Stomach smooth muscle (tissue), 2 donors: ENCODE measurements at regions not wholly inside any gene's neighbourhood (a gene's known extent, or its start where the extent isn't known, plus 50 kb on each side); places are given as distances from the start of the nearest gene placed in this dataset.

Experiments used
- H3K27ac ChIP-seq: one replicate; pipeline ENCODE4 v1.7.0; 2013; ENCODE audit warnings: mild to moderate bottlenecking, low read length, inconsistent platforms
- H3K27me3 ChIP-seq, 2 donors: one replicate each; pipeline ENCODE4 v1.7.0; 2013; ENCODE audit warnings: low read length in 2 of 2; ENCODE audit not compliant: insufficient read depth in 2 of 2, control insufficient read depth in 1 of 2
- H3K36me3 ChIP-seq, 2 donors: one replicate each; pipeline ENCODE4 v1.7.0; 2013; ENCODE audit warnings: low read length in 2 of 2; ENCODE audit not compliant: control insufficient read depth in 2 of 2, insufficient read depth in 2 of 2
- H3K4me1 ChIP-seq: one replicate; pipeline ENCODE4 v1.7.0; 2013; ENCODE audit warnings: low read length; ENCODE audit not compliant: control insufficient read depth, insufficient read depth
- H3K4me3 ChIP-seq, 2 donors: one replicate each; pipeline ENCODE4 v1.7.0; 2013; ENCODE audit warnings: low read length in 2 of 2
- H3K9ac ChIP-seq, 2 donors: one replicate each; pipeline ENCODE4 v1.7.0; 2013; ENCODE audit warnings: low read length in 2 of 2, mild to moderate bottlenecking in 1 of 2
- H3K9me3 ChIP-seq, 2 donors: one replicate each; pipeline ENCODE4 v1.7.0; 2013; ENCODE audit warnings: low read length in 2 of 2; ENCODE audit not compliant: control insufficient read depth in 2 of 2
- donor health status: healthy.
- donor health status: Pancreatic carcinoma.

DNA sequence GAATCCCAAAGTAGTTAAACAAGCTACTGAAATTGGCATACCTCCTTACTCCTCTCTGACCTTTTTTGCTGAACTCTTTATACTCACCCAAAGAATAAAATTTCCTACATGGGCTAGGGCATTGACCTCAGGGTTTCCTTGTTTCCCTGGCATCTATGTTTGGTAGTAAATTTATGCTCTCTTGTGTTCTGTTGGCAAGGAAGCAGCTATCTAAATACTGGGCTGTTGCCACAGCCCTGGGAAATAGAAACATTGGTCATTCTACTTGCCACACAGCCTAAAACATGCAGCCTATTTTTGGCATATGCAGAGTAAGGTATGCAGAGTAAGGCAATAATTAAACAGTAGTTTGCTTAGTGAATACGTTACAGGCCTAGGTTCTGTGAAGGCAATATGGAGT is 351.4 kb downstream of the HLX start:
- peaks cover 4% of the 10 kb centered on the region for H3K4me1 ChIP-seq
- no peak overlapping the region for H3K9ac ChIP-seq
- no peaks in the 10 kb centered on the region for H3K27me3 ChIP-seq
- H3K36me3 ChIP-seq: no peaks in the 10 kb centered on the region
- no peaks in the 10 kb centered on the region for H3K9me3 ChIP-seq
- no peak overlapping the region for H3K27ac ChIP-seq
- H3K4me3 ChIP-seq: no peak overlapping the region

DNA sequence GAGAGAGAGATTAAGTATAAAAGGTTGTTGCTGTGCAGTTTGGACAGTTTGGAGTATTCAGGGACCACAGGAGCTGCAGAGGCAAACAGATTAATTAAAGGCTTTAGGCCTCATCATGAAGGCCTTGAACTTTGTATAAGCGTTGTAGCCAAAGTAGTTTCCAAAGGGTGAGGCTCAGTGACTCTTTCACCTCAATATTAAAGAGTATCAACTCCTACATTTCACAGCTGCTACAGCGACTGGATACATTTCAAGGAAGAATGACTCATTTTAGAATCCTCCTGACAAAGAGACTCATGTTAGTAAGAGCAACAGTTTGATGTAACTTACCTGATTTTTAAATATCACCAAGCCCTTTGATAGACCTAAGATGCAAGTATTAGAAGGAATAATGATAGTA is 355.5 kb downstream of the HLX start:
- Histone ChIP-seq H3K36me3 (no peaks in the 10 kb centered on the region), H3K4me1 (no peaks in the 10 kb centered on the region), H3K4me3 (no peak overlapping the region), H3K27ac (no peak overlapping the region), H3K9ac (no peak overlapping the region), H3K9me3 (no peaks in the 10 kb centered on the region), H3K27me3 (no peaks in the 10 kb centered on the region)

DNA sequence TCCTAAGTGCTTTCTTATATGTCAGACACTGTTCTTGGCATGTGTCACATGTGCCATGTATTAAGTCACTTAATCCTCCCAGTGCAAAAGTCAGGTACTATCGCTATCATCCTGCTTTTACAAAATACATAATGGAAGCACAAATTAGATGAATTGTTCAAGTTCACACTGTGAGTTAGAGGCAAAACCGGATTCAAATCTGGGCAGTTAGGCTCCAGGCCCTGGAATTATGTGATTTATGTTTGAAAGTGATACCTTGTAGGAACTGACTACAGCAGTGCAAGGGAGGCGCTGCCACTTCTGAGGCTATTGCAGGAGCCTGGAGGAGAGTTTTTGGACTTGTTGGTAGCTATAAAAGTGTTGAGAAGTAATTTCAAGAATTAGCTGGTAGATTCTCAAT is 358.3 kb downstream of the HLX start:
- Histone ChIP-seq H3K4me1 (no peaks in the 10 kb centered on the region), H3K4me3 (no peak overlapping the region), H3K9ac (no peak overlapping the region), H3K9me3 (no peaks in the 10 kb centered on the region), H3K27ac (no peak overlapping the region), H3K36me3 (no peaks in the 10 kb centered on the region), H3K27me3 (no peaks in the 10 kb centered on the region)

DNA sequence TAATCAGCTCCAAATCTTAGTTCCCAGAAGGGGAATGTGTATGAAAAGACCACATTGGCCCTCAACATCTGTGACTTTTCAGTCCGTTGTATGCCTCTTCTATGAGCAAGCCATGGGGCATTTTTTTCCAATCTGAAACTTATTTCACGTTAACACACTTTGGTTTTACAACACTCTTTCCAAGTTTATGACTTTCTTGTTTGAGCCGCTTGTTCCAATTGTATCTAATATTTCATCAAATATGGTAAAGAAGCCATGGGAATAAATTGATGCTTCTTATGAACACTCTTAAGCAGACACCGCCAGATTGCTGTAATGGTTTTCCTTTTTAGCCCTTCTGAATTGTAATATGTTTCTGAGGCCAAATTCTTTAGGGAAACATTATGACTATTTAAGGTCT is 359.9 kb downstream of the HLX start:
- Histone ChIP-seq H3K27ac (no peak overlapping the region), H3K9me3 (no peaks in the 10 kb centered on the region), H3K9ac (no peak overlapping the region), H3K4me3 (no peak overlapping the region), H3K27me3 (no peaks in the 10 kb centered on the region), H3K4me1 (no peaks in the 10 kb centered on the region), H3K36me3 (no peaks in the 10 kb centered on the region)

DNA sequence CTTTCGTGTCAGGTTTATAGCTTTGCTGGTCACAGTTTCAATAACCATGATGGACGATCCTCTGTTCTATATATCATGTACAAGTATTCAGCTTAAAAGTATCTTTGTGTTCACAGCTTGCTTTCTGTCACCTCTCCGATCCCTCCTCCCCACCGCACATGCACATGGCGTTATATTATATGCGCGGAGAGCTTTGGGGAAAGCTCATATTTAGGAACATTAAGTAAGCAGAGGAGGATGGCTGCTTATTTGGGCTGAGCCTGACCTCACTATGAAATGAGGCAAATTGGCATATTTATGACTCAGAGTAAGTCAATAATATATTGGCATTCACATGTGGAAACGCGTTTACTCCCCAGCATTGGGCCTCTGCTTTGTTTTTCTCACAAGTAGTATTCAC is 360.5 kb downstream of the HLX start:
- Histone ChIP-seq H3K36me3 (no peaks in the 10 kb centered on the region), H3K27me3 (no peaks in the 10 kb centered on the region), H3K9ac (no peak overlapping the region), H3K4me3 (no peak overlapping the region), H3K4me1 (no peaks in the 10 kb centered on the region), H3K27ac (no peak overlapping the region), H3K9me3 (no peaks in the 10 kb centered on the region)

DNA sequence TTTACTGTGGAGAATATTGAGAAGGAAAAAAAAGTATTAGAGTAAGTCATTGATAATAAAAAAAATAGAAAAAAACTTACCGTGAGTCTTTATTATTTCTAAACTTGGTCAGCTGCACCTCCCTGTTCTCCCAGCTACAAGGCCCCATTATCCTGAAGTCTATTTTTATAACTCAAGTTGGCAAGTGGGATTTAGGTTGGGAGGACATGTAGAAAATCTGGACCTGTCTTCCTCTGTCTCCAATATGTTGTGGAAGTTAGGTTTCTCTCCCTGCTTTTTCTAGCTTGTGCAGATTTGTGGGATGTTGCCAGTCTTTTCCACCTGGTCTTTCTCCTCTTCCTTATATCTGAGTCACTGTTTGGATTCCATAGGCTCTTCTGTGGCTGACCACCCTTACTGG is 361.4 kb downstream of the HLX start:
- no peaks in the 10 kb centered on the region for H3K9me3 ChIP-seq
- no peaks in the 10 kb centered on the region for H3K27me3 ChIP-seq
- H3K4me3 ChIP-seq: no peak overlapping the region
- no peak overlapping the region for H3K9ac ChIP-seq
- no peak overlapping the region for H3K27ac ChIP-seq
- H3K36me3 ChIP-seq: no peaks in the 10 kb centered on the region
- H3K4me1 ChIP-seq: no peaks in the 10 kb centered on the region

DNA sequence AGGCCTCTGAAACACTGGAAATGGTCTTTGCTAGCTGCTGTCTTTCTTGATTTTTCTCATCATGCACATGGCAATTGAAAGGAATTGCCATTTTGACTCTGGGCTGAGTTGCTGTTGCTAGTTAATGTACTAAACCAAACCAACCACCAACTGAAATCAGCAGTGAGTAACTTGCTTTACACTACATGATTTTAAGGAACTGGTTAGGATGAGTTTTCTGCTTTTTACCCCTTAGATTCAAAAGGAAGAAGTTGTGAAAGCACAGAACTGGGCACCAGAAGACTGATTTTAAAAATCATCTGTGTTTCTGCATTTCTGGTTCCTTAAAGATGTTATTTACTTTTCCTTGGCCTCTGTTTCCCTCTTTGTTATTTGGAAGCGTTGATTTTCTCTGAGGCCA is 361.9 kb downstream of the HLX start:
- Histone ChIP-seq H3K36me3 (no peaks in the 10 kb centered on the region), H3K4me3 (no peak overlapping the region), H3K4me1 (no peaks in the 10 kb centered on the region), H3K27me3 (no peaks in the 10 kb centered on the region), H3K9me3 (no peaks in the 10 kb centered on the region), H3K9ac (no peak overlapping the region), H3K27ac (no peak overlapping the region)

DNA sequence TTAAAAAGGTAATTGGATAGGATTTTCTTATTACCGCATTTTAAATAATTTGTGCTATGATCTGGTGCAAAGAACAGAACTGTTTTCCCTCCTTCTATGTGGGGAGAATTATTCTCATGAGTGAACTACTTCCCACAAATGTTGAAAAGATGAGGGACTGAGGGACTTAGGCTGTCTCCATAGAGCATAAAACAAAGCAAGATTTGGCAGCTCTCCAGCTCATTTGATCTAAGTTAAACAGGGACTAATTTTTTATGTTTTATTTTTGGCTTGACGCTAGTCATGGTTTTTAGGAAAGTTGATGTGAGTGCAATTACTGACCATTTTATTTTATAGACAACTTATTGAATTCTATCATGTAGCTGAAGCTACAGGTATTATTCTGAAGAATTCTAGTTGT is 362.3 kb downstream of the HLX start:
- no peak overlapping the region for H3K4me3 ChIP-seq
- no peaks in the 10 kb centered on the region for H3K27me3 ChIP-seq
- H3K9ac ChIP-seq: no peak overlapping the region
- H3K4me1 ChIP-seq: no peaks in the 10 kb centered on the region
- no peak overlapping the region for H3K27ac ChIP-seq
- no peaks in the 10 kb centered on the region for H3K9me3 ChIP-seq
- H3K36me3 ChIP-seq: no peaks in the 10 kb centered on the region

DNA sequence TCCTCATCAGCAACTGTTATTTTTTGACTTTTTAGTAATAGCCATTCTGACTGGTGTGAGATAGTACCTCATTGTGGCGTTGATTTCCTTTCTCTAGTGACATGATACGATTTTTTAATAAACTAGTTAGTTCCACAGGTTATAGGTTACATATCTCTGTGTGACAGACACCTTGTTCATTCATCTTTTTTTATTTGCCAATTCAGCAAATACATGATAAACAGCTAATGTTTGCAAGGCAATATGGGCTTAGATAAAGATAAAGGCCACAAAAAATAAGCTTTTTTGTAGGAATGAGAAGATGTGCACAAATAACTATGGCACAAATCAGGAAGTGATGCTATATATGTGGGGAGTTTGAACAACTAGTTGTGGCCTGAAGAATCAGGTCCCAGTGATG is 366.8 kb downstream of the HLX start:
- H3K27ac ChIP-seq: no peak overlapping the region

DNA sequence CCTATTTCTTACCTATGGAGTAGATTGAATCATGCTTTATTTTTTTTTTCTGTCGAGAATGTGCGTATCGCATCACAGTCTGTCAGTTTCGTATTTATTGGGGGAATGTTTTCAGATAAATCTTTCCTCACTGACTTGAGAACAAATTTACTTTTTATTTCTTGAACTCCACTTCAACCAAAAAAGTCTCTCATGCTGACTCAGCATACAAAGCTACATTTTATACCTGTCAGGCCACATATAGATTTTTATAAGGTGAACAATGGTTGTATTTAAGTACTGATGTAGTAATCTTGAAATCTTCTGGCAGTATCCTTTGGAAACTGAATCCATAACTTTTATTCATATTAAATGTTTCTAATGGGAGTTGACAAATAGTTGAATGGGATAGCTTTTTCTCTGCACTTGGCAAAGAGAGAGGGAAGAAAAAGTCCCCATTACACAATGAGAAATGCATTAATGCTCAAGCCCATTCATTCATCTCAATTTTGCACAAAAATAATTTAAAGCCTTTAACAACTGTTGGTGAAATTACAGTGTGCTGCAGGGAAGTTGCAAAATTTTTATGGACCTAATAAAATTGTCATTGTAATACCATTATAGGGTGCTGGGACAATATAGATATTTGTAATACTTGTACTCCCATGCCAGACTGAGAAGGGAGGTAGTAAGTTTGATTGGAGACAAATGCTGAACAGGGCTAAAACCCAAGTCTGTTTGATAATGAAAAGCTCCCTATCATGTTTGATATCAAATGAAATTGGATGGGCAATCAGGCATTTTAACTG is 367.6 kb downstream of the HLX start:
- Histone ChIP-seq H3K36me3 (no peaks in the 10 kb centered on the region), H3K4me3 (no peak overlapping the region), H3K4me1 (no peaks in the 10 kb centered on the region)

More for the DNA sequence above, 366.8 kb downstream of the HLX start:
- H3K9ac ChIP-seq: no peak overlapping the region
- no peak overlapping the region for H3K4me3 ChIP-seq
- no peaks in the 10 kb centered on the region for H3K9me3 ChIP-seq
- no peaks in the 10 kb centered on the region for H3K36me3 ChIP-seq
- H3K27me3 ChIP-seq: no peaks in the 10 kb centered on the region
- H3K4me1 ChIP-seq: no peaks in the 10 kb centered on the region

DNA sequence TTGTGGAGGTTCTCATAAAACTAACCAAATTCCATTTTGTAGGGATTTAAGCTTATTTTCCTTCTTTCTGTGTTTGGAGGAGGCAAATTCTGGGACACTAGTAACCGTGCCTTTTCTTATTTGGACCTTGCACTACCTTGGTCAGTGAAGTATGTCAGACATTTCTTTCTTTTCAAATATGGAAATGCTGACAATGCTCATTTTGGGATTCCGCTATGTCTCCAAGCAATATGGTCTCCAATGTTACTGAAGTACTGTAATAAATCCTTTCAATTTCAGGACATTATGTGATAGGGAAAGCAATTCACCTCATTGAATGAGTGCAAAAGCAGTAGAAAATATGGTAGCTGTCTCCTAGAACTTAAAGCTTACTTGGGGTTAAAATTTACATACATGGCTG is 372.3 kb downstream of the HLX start:
- Histone ChIP-seq H3K27ac (no peak overlapping the region), H3K9me3 (peaks cover 2 to 3% of the 10 kb centered on the region in 2 donors), H3K4me1 (no peaks in the 10 kb centered on the region), H3K36me3 (no peaks in the 10 kb centered on the region), H3K9ac (no peak overlapping the region), H3K27me3 (no peaks in the 10 kb centered on the region), H3K4me3 (no peak overlapping the region)

More for the DNA sequence above, 367.6 kb downstream of the HLX start:
- H3K9me3 ChIP-seq: no peaks in the 10 kb centered on the region
- H3K9ac ChIP-seq: no peak overlapping the region
- H3K27ac ChIP-seq: no peak overlapping the region
- H3K27me3 ChIP-seq: no peaks in the 10 kb centered on the region
